H1 (cell line): ENCODE measurements at regions not wholly inside any gene's neighbourhood (a gene's known extent, or its start where the extent isn't known, plus 50 kb on each side); places are given as distances from the start of the nearest gene placed in this dataset.

Experiments used
- CHD2 ChIP-seq: IDR thresholded peaks from 2 replicates; pipeline ENCODE4 v1.6.1; 2012; ENCODE audit warnings: low read length, improper control_type of control experiment
- CHD7 ChIP-seq: fragments of 300-600 bp; sonication (generic); IDR thresholded peaks from 2 replicates; pipeline ENCODE4 v1.7.1; 2012; ENCODE audit warnings: low read length, moderate library complexity, mild to moderate bottlenecking, inconsistent platforms; ENCODE audit not compliant: insufficient replicate concordance
- CTCF ChIP-seq, 3 experiments: IDR thresholded peaks; 1 replicate in 2 of 3; 2 replicates in 1 of 3; pipeline versions ENCODE4 v1.5.1 to v1.6.1; 2011; ENCODE audit warnings: low read length in 3 of 3, mild to moderate bottlenecking in 3 of 3, inconsistent platforms in 2 of 3, low read depth in 1 of 3, moderate library complexity in 1 of 3; ENCODE audit not compliant: insufficient read depth in 1 of 3; ENCODE audit errors: control extremely low read depth in 1 of 3
- JUND ChIP-seq: IDR thresholded peaks from 2 replicates; pipeline ENCODE4 v1.6.1; 2011; ENCODE audit warnings: mild to moderate bottlenecking, improper control_type of control experiment, low read length
- POLR2A ChIP-seq, 2 experiments: IDR thresholded peaks; 1 replicate in 1 of 2; 2 replicates in 1 of 2; pipeline ENCODE4 v1.6.1; 2011; ENCODE audit warnings: low read depth in 2 of 2, low read length in 2 of 2, mild to moderate bottlenecking in 2 of 2; ENCODE audit errors: control extremely low read depth in 1 of 2
- SIRT6 ChIP-seq: IDR thresholded peaks from one replicate; pipeline ENCODE4 v1.7.1; 2012; ENCODE audit warnings: low read length, inconsistent platforms
- TBP ChIP-seq: IDR thresholded peaks from 2 replicates; pipeline ENCODE4 v1.6.1; 2011; ENCODE audit warnings: low read depth, low read length, improper control_type of control experiment

- TF ChIP-seq CTCF (IDR thresholded peaks at IDR 0.05; ENCODE audit: control extremely low read depth in 1 of 3, insufficient read depth in 1 of 3, low read depth in 1 of 3, low read length in 3 of 3) (no peak), POLR2A (IDR thresholded peaks at IDR 0.05; ENCODE audit: control extremely low read depth in 1 of 2, low read depth in 2 of 2, low read length in 2 of 2) (no peak), CHD7 (no peak), TBP (no peak), SIRT6 (no peak), CHD2 (no peak), JUND (no peak)
Measured at GRCh38 chr12:43277651-43278540, 274.1 kb downstream of the ADAMTS20 start (continued).
